ENCODE measurements at regions not wholly inside any gene's neighbourhood (a gene's known extent, or its start where the extent isn't known, plus 50 kb on each side); places are given as distances from the start of the nearest gene placed in this dataset.

GRCh38 chr4:38306482-38307071 lies 346.4 kb downstream of the PTTG2 start:
- Histone ChIP-seq H3K4me1 (replicated peaks in 1 of 4; ENCODE audit: control insufficient read depth in 3 of 4, insufficient read depth in 4 of 4, low read length in 3 of 4) (no peaks in the 10 kb centered on the region), H3K79me2 (ENCODE audit: control insufficient read depth in 1 of 2, insufficient read depth in 2 of 2, low read length in 2 of 2) (no peaks in the 10 kb centered on the region), H3K9ac (replicated peaks in 1 of 4; ENCODE audit: extremely low read depth in 1 of 4, low read depth in 3 of 4, low read length in 3 of 4) (no peak overlapping the region), H4K8ac (ENCODE audit: extremely low read depth, insufficient read depth, low read length) (no peak overlapping the region), H3K27me3 (replicated peaks in 1 of 4; ENCODE audit: control insufficient read depth in 3 of 4, extremely low read depth in 1 of 4, insufficient read depth in 3 of 4, low read length in 3 of 4) (no peaks in the 10 kb centered on the region), H3K14ac (ENCODE audit: insufficient read length) (no peak overlapping the region), H3K9me3 (ENCODE audit: insufficient read depth in 2 of 2, low read depth in 1 of 2, low read length in 1 of 2) (peaks cover 0 to 4% of the 10 kb centered on the region in 2 experiments; a peak in 1 of 4 replicates), H3K56ac (replicated peaks; ENCODE audit: insufficient read length, low read depth, low read length) (no peak overlapping the region), H4K20me1 (replicated peaks in 1 of 2; ENCODE audit: control insufficient read depth in 1 of 2, insufficient read depth in 2 of 2, low read length in 2 of 2) (no peaks in the 10 kb centered on the region), H3K23ac (ENCODE audit: insufficient read length) (no peak overlapping the region), H2AFZ (ENCODE audit: low read length) (no peak overlapping the region), H4K5ac (ENCODE audit: insufficient read length, low read depth, low read length) (no peak overlapping the region), H2AK5ac (ENCODE audit: low read depth, low read length) (no peak overlapping the region), H4K91ac (replicated peaks; ENCODE audit: insufficient read length, low read length) (no peak overlapping the region), H2BK20ac (ENCODE audit: low read length) (no peak overlapping the region), H3K79me1 (ENCODE audit: low read depth, low read length) (no peaks in the 10 kb centered on the region), H3K27ac (ENCODE audit: low read depth, low read length) (no peak overlapping the region), H2BK5ac (ENCODE audit: low read depth, low read length) (no peak overlapping the region), H2BK12ac (ENCODE audit: low read depth, low read length) (no peak overlapping the region), H3K4ac (replicated peaks; ENCODE audit: insufficient read length, low read depth, low read length) (no peak overlapping the region), H3K36me3 (ENCODE audit: control insufficient read depth in 2 of 4, insufficient read depth in 4 of 4, low read length in 3 of 4) (no peaks in the 10 kb centered on the region), H3K4me2 (ENCODE audit: insufficient read depth in 1 of 2, low read depth in 2 of 2, low read length in 2 of 2) (no peak overlapping the region), H2BK120ac (replicated peaks; ENCODE audit: low read depth, low read length) (no peak overlapping the region), H3K23me2 (ENCODE audit: low read depth, low read length) (no peaks in the 10 kb centered on the region), H3K18ac (ENCODE audit: extremely low read depth, low read length) (no peak overlapping the region), H2BK15ac (ENCODE audit: low read length) (no peak overlapping the region), H3K4me3 (ENCODE audit: extremely low read depth in 1 of 4, insufficient read depth in 2 of 4, low read depth in 3 of 4, low read length in 4 of 4) (no peak overlapping the region)
- no peak for DNase-seq (ENCODE audit: low read depth in 1 of 2, low spot score in 2 of 2)
- CTCF ChIA-PET (ENCODE audit: partially characterized antibody) = interaction anchor here (0.6 to 1.5 kb wide), 3 partner anchors 13 to 126 kb away, joined by 3 to 6 read pairs (median 3); no protein-coding TSS in a partner anchor
- FAIRE-seq = no peak
- WGBS, 2 experiments (ENCODE audit: extremely low coverage in 1 of 2, insufficient coverage in 1 of 2, insufficient read length in 1 of 2, insufficient replicate concordance in 2 of 2, low coverage in 1 of 2, low lambda C conversion rate in 2 of 2, missing lambda C conversion rate in 1 of 2) = 89% methylated on average over 3 of the region's 3 CpGs; no CpG with 5 or more reads in 1 of the 2 experiments
- POLR2A ChIA-PET (ENCODE audit: partially characterized antibody) = no interaction called here
- TF ChIP-seq CEBPB (IDR thresholded peaks at IDR 0.05; ENCODE audit: low read depth, low read length) (no peak), JUN (IDR thresholded peaks at IDR 0.05; ENCODE audit: low read depth, low read length) (no peak), SUZ12 (IDR thresholded peaks at IDR 0.05; ENCODE audit: low read length) (no peak)
